Gastroesophageal sphincter (tissue), 3 donors: ENCODE measurements at regions not wholly inside any gene's neighbourhood (a gene's known extent, or its start where the extent isn't known, plus 50 kb on each side); places are given as distances from the start of the nearest gene placed in this dataset.

ENCODE experiments used
- EP300 ChIP-seq: sonication (generic); formaldehyde crosslinking; IDR thresholded peaks from one replicate; pipeline ENCODE4 v1.6.1; 2017; ENCODE audit warnings: antibody characterized with exemption, mild to moderate bottlenecking
- POLR2A ChIP-seq, 2 donors: fragments of 450-650 bp; IDR thresholded peaks; one replicate each; pipeline ENCODE4 v1.6.1; 2017; ENCODE audit warnings: antibody characterized with exemption in 2 of 2, mild to moderate bottlenecking in 2 of 2, moderate library complexity in 1 of 2
- POLR2AphosphoS5 ChIP-seq: sonication (generic); formaldehyde crosslinking; IDR thresholded peaks from one replicate; pipeline ENCODE4 v1.6.1; 2017; ENCODE audit warnings: antibody characterized with exemption
- TF ChIP-seq, protein P1 (sequence below), 4 experiments: fragments of 200-600 bp in 2 of 4; fragments of 450-650 bp in 2 of 4; sonication (generic) in 1 of 4; IDR thresholded peaks; one replicate each; pipeline ENCODE4 v1.5.1; 2017 to 2019; ENCODE audit warnings: antibody characterized with exemption in 4 of 4, mild to moderate bottlenecking in 2 of 4, moderate library complexity in 2 of 4

GRCh38 chr3:74363346-74363745, 251.1 kb downstream of the CNTN3 start:
- TF ChIP-seq EP300 (no peak), POLR2AphosphoS5 (no peak), POLR2A (IDR thresholded peaks at IDR 0.05) (no peak)
- TF ChIP-seq, protein P1, sequence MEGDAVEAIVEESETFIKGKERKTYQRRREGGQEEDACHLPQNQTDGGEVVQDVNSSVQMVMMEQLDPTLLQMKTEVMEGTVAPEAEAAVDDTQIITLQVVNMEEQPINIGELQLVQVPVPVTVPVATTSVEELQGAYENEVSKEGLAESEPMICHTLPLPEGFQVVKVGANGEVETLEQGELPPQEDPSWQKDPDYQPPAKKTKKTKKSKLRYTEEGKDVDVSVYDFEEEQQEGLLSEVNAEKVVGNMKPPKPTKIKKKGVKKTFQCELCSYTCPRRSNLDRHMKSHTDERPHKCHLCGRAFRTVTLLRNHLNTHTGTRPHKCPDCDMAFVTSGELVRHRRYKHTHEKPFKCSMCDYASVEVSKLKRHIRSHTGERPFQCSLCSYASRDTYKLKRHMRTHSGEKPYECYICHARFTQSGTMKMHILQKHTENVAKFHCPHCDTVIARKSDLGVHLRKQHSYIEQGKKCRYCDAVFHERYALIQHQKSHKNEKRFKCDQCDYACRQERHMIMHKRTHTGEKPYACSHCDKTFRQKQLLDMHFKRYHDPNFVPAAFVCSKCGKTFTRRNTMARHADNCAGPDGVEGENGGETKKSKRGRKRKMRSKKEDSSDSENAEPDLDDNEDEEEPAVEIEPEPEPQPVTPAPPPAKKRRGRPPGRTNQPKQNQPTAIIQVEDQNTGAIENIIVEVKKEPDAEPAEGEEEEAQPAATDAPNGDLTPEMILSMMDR (IDR thresholded peaks at IDR 0.05) = no peak
